Right ventricle myocardium inferior (tissue), 1 donor: ENCODE measurements at regions not wholly inside any gene's neighbourhood (a gene's known extent, or its start where the extent isn't known, plus 50 kb on each side); places are given as distances from the start of the nearest gene placed in this dataset.
"Not testable (repeated sequence)": the region's sequence is repeated elsewhere in the genome, so short reads cannot be mapped to it uniquely, and the experiment has no call there.

ENCODE experiments used
- ATAC-seq: fragments of 200-7000 bp; cut with Tn5 transposase; one replicate; pipeline ENCODE4 v1.9.1; 2020; ENCODE audit warnings: mild to moderate bottlenecking, moderate library complexity
- DNase-seq: peaks from one replicate; pipeline ENCODE4 v3.0.0; 2021; ENCODE audit errors: missing footprints
- intact Hi-C: fragments of 100-400 bp; cut with DNase I; formaldehyde crosslinking; loops from one replicate; pipeline ENCODE4 v1.11.0; 2022
- donor health status: DM: no; HTN: yes; CAD: no; lungs with severe emphysema.

DNA sequence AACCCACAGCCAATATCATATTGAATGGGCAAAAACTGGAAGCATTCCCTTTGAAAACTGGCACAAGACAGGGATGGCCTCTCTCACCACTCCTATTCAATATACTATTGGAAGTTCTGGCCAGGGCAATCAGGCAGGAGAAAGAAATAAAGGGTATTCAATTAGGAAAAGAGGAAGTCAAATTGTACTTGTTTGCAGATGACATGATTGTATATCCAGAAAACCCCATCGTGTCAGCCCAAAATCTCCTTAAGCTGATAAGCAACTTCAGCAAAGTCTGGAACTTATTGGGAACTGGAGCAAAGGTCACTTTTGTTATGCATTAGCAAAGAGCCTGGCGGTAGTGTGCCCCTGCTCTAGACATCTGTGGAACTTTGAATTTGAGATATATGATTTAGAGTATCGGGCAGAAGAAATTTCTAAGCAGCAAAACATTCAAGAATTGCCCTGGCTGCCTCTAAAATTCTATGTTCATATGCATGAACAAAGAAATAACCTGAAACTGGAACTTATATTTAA lies 53.4 kb upstream of the PSMA1 start:
- ATAC-seq, intact Hi-C loops, DNase-seq: not testable (repeated sequence)

DNA sequence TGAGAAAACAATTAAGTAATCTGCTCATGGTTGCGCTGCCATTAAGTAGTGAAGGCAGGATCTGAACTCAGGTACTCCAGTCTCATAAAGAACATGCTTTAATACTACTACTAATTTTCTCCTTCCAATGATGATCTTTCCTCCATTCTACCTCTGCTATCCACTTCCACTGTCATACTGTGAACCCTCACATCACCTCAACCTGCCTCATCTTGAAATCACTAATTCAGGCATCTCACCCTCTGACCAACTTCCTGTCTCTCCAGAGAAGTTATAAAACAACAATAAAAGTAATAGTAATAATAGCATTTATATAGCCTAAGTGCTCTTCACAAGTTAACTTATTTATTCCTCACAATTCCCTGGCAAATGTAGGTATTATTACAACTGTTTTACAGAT lies 57.1 kb upstream of the PSMA1 start:
- intact Hi-C loops = no loop called here
- ATAC-seq (no peak), DNase-seq (no peak)

DNA sequence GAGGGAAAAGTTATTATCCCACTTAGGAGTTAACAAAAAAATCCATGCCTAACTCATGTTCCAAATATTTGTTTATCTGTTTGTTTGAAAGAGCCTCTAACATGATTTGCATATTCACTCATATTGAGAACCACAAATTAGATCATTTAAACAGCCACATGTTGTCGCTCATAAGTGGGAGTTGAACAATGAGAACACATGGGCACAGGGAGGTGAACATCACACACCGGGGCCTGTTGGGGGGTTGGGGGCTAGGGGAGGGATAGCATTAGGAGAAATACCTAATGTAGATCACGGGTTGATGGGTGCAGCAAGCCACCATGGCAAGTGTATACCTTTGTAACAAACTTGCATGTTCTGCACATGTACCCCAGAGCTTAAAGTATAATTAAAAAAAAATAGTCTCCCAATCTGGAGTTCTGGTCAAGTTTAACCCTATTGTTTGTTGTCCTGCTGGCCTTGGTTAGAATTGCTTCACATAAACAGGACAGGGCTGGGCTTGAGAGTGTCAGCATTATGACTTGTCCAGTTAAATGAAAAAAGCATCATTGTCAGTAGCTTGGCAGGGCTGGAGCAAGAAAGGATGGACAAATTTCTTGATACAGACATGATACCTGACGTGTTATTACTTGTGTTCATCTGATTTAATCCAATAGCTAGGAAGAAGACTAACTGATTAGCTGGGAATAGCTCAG lies 57.8 kb upstream of the PSMA1 start:
- DNase-seq (no peak), ATAC-seq (no peak)
- intact Hi-C loops = no loop called here

DNA sequence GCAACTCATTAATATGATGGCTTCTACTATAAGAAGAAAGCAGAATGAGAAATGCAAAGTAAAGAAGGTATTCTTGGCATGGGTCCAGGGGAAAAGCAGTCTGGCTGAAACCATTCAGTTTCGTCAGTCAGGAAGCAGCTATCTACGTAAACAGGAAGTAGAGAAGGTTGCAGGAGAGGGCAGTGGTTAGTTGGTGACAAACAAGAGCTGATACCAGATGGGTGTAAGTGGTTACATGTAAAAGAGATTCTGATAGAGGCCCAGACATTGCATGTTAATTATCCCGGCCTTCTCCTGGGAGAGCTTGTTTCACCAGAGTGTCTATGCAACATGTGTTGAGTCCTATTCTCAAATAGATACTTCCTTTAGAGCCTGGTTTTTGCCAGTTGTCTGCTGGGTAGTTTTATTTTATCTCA lies 58.4 kb upstream of the PSMA1 start:
- peak; percentile 64 for ATAC-seq
- no peak for DNase-seq
- intact Hi-C loops = no loop called here

DNA sequence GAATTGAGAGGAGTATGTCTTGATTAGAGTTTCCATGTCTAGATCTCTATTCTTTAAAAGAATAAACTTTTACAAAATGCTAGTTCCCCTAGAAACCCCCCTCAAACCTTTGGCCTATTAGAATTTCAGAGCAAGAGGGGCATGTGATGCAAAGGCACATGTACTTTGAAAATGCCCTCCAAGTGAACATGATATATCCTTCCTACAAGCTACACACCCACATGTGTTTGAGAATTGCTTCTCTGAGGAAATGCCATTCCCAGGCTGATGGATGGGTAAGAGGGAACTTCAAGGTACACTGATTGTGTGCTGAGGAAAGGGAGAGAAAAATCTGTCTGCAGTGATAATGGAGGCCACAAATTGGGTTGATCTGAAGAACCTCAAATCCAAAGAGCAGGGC lies 59.5 kb upstream of the PSMA1 start:
- DNase-seq (no peak), ATAC-seq (no peak)
- intact Hi-C loops = loop anchor here (5.0 kb wide), 1 partner anchor 42 kb away; no protein-coding TSS in a partner anchor

DNA sequence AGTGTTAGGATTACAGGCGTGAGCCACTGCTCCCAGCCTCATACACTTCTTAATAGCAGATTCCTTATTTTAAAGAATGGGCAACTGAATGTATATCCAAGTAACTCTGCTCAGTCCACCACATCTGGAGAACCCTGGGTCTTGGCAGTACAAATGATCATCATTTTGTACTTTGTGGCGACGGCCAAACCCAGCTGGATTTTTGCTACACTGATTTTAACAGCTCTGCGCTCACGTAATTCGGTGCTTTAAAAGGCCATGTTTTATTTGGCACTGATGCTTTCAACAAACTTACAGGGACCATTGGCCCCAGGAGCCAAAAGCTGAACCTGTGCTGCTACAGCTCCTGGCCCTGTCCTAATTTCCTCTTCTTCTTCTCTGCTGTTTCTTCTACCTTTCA lies 60.8 kb upstream of the PDE3B start:
- DNase-seq = no peak
- intact Hi-C loops = loop anchor here (5.0 kb wide), 1 partner anchor 45 kb away; no protein-coding TSS in a partner anchor
- ATAC-seq = peak; percentile 57

DNA sequence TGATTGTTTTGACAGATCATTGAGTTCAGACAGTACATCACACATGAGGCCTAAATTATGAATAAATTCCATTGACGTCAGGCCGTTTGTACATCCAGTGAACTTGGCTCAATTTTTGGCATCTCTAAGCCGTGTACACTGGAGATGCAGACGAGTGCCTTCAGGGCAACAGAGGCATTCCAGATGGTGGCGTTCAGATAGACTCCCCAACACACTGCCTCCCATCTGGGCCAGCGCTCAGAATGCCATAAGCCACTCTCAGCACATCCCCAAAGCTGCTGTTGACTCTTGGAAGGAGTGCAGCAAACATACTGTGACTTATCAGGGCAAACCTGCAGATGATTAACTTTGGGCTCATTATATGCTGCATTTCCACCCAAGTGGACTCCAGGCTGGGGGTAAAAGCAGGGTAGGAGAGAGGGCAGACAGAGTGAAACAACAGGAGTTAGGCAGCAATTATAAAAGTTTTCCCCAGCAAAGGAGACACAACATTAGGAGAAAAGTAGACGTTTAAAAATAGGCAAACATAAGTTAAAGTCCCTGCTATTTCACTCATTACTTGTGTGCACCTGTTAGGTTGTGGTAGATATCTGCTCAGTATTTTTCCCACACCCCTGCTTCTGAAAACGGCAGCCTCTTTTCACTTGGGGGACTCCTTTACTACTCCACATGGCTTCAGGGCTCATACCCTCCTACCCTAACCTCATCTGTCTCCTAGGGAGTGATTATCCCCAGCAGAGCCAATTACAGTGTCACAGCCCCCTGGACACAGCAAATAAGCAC lies 60.2 kb upstream of the PDE3B start:
- DNase-seq (peak; percentile 67), ATAC-seq (peak; percentile 88)
- intact Hi-C loops = loop anchor here (5.0 kb wide), 1 partner anchor 46 kb away; no protein-coding TSS in a partner anchor

DNA sequence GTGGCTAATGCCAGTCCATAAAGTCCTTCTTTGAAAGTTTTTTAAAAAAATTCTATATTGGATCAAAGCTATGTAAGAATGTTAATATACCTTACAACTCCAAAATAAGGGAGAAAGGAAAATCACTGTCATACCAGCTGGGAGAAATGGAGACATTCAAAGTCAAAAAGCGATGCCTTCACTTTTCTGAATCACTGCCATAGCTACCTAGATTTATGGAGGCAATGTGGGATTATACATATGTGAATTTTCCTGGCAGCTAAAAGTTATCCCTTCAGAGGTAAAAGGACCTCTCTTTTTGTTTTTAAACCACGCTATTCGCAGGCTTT lies 59.6 kb upstream of the PDE3B start:
- ATAC-seq = no peak
- intact Hi-C loops = loop anchor here (5.0 kb wide), 1 partner anchor 47 kb away; no protein-coding TSS in a partner anchor
- no peak for DNase-seq

DNA sequence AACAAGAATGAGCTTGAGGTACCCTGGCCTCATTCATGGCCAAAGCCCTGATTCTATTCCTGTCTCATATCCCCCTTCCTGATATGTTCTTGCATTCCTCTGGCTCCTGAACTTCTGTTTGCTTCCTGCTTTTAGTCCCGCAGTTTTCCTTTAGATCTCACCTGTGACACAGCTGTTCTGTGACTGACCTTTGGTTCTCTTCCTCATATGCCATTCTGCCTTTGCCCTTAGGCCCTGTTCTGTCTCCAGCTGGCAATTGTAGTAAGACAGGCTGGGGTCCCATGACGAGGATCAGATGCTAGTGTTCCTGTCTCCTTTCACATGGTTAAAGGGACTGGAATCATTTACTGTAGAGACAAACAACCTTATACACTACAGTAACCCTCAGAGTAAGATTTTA lies 59.0 kb upstream of the PDE3B start:
- ATAC-seq = no peak
- DNase-seq = no peak
- intact Hi-C loops = loop anchor here (5.0 kb wide), 1 partner anchor 47 kb away; no protein-coding TSS in a partner anchor

DNA sequence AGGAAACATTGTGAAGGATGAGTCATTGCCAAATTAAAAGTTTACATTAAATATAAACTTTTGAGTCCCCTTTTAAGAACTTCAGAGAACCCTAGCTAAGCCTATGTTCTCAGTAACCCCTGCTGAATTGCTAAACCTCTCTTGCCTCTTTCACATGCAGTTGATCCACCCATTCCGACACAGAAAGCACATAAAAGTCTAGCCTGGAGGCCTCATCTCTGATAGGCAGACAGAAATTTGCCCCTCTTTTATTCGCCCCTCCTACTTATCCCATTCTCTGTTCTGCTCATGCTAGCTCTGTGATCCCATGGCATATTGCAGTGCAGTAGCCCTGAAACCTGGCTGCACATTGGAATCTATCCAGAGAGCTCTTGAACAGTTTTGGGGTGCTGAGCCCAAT lies 58.2 kb upstream of the PDE3B start:
- intact Hi-C loops = no loop called here
- no peak for ATAC-seq
- DNase-seq = no peak

DNA sequence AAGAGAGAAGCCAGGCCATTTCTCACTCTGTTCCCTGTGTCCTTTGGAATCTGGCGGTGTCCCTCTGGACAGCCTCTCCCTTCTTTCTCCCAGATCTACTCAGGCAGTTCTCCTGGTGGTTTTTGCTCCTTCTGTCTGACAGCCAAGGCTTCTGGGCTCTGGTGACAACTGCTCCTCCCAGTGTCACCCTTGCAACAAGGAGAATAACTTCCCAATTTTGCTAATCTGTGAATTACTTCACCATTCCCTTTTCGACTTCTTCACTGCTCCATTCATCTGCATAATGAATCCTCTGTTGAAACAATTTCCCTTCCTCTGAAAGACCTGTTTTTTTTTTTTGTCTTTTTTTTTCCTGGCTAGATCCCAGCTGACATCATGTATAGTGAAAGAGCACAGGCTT lies 56.3 kb upstream of the PDE3B start:
- ATAC-seq (peak; percentile 67), DNase-seq (peak; percentile 53)
- intact Hi-C loops = no loop called here

DNA sequence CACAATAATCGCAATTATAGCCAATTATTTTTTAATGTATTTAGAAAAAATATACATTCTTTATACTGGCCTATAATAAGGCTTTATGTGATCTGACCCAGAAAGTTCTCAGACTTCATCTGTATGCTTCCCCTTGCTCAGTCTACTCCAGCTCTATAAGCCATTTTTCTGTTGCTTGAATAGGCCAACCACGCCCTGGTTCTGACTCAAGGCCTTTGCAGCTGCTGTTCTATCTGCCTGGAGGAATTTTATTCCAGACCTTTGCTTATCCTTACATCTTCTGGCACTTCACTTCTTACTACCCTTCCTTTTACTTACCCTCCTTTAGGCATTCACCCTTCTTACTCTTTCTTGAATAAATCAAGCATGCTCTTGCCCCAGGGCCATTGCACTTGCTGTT lies 54.9 kb upstream of the PDE3B start:
- DNase-seq (no peak), ATAC-seq (no peak)
- intact Hi-C loops = no loop called here

DNA sequence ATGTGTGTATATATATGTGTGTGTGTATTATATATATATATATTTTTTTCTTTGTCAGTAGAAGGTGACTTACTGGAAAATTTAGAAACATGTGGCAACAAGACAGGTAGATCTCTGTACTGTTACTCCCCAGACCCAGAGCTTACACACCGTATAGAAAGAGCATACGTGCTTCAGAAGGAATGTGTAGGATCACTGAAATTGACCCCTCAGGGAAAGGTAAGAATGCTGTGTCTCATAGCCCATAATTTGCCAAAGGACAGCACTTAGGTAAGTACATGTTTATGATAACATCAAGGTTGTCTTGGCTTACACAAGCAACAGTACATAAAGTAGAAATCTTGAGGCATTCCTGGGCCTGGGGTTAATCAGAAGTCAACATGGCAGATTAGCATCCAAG lies 54.2 kb upstream of the PDE3B start:
- DNase-seq (no peak), ATAC-seq (no peak)
- intact Hi-C loops = no loop called here

DNA sequence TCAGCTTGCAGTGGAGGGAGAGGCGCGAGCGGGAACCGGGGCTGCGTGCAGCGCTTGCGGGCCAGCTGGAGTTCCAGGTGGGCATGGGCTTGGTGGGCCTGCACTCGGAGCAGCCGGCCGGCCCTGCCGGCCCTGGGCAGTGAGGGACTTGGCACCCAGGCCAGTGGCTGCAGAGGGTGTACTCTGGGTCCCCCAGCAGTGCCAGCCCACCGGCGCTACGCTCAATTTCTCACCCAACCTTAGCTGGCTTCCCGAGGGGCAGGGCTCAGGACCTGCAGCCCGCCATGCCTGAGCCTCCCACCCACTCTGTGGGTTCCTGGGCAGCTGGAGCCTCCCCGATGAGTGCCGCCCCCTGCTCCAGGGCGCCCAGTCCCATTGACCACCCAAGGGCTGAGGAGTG lies 52.6 kb upstream of the PDE3B start:
- intact Hi-C loops, ATAC-seq: not testable (repeated sequence)
- DNase-seq = peak; percentile 57

DNA sequence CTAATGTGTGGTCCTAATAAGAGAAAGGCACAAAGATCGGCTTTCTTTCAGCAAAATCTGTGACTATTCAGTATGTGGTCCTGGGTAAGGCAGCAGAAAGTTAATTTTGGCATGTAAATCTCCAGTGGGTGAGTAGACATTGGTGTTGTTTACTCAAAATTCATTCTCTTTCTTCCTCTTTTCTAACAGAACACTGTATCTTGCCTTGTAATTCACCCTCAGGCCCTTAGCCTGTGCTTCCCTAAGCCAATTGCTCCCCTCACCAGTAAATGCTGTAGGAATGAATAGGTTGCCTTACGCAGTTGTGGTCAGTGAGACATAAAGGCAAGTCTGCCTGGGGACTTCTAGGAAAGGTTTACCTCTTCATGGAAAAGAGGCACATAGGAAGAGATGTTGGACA lies 49.9 kb upstream of the PDE3B start:
- ATAC-seq = no peak
- intact Hi-C loops = no loop called here
- DNase-seq = no peak
